Stimulated activated CD4-positive, alpha-beta T cell treated with anti-CD3 and anti-CD28 coated beads, Interleukin-4, amount 100 ng/mL, for 48 hours (primary cell): ENCODE measurements at regions not wholly inside any gene's neighbourhood (a gene's known extent, or its start where the extent isn't known, plus 50 kb on each side); places are given as distances from the start of the nearest gene placed in this dataset.
"Not testable (repeated sequence)": the region's sequence is repeated elsewhere in the genome, so short reads cannot be mapped to it uniquely, and the experiment has no call there.

Experiments
- DNase-seq, 2 donors: peaks; one replicate each; pipeline ENCODE4 v3.0.0-alpha.2; 2020; ENCODE audit warnings: low read depth in 2 of 2

DNA sequence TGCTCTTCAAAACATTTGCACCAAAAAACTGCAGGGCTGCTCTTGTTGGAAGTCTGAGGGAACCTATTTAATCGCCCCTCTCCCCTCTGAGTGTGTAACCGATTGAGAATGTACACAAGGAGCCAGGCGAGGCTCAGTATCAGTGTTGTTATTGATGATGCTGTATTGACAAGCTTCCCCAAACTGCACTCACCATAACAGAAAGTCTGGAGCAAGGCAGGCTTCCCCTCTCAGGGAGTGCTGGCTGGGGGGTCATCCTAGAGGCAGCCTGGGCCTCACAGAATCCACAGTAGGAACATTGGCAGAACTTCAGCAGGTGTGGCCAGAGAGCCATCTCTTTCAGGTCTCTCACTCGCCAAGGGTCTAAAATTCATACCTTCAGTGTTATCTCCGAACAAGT is 58.1 kb upstream of the TUNAR start:
- DNase-seq: no peak

DNA sequence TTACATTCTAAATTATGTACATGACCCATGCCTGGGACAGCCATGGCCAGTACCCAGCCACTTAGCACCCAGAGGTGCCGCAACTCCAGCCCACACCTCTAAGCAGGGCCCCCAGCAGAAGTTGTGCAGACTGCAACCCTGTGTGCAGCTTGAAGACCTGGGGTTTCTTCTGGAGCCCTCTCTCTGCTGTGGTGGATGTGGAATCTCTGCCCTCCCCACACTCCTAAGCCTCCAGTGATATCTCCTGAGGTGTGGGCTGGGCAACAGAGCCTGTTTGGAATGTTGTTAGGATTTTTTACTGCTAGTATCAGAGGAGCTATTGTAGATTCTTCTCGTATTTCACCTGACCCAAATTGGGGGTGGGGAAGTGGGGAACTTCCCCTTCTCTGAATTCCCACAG is 59.4 kb upstream of the TUNAR start:
- DNase-seq: no peak

DNA sequence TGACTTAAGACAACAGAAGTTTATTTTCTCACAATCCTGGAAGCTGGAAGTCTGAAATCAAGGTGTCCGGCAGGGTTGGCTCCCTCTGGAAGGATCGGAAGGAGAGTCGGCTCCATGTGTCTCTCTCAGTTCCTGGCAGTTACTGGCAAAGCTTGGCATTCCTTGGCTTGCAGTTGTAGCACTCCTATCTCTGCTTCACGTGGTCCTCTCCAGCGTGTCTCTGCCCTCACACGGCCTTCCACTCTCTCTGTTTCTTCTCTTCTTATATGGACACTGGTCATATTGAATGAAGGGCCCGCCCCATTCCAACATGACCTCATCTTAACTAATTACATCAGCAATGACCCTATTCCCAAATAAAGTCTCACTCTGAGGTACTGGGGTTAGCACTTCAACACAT is 60.1 kb upstream of the TUNAR start:
- no peak for DNase-seq

DNA sequence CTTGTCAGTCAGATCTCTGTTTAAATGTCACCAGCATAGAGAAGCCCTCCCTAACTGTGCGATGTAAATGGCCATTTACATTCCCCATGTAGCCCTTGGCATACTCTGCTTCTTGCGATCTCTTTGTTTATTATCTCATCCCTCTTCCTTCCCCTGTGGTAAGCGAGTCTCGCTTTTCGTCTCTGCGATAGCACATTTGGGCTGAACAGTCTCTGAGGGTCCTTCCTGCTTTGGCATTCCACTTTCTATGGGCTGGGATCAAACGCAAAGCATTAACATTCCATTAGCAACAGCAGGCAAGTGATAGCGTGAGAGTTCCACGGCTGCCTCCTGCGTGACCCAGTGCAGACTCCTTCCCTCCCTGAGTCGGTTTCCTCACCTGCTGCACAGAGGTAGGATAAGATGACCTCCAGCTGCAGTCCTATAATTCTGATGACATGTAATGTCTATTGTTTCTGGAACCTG is 61.4 kb upstream of the TUNAR start:
- no peak for DNase-seq

DNA sequence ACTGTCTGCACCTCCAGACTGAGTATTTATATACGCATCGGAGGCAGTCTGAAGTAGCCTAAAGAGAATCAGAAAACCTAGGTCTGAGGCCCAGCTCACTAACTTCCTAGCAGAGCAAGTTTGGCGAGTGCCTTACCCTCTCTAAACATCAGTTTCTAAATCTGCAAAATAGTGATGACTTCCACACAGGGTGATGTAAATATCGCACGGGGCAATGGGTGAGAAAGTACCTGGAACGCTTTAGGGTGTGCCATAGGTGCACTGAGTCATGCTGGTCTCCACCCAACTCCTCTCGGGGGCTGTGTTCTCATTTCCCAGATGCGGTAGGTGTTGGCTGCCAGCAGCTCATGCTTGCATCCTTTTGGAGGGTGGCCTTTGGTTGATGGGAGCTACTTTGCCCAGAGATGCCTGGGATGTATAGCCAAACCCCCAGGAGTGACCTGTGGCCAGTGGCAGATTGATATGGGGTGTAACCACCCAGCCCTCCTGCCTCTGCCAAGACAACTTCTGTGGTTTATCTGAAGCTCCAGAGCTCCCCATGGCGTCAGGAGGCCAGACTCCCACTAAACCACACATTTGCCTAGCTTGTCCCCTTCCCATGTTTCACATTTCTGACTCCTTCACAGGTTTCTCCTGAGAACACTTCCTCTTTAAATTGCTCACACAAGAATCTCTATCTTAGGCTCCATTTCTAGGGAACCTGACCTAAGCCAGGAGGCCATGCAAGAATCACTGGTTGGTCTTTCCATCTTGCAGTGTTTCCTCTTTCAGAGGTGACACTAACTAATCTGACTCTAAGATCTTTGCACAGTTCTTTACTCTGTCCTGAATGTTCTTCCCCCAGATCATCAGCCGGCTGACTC is 62.0 kb upstream of the TUNAR start:
- DNase-seq: no peak

DNA sequence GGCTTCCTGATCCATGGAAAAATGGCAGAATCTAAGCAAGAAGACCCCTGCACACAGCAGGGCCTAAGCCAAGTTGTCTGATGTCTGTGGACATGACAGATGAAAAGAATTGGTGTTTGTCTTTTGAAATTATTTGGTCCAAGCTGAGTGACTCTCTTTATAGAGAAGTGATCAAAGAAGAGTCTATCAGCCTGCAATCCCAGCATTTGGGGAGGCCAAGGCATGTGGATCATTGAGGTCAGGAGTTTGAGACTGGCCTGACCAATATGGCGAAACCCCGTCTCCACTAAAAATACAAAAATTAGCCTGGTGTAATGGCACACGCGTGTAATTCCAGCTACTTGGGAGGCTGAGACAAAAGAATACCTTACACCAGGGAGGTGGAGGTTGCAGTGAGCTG is 64.8 kb upstream of the TUNAR start:
- DNase-seq: no peak

DNA sequence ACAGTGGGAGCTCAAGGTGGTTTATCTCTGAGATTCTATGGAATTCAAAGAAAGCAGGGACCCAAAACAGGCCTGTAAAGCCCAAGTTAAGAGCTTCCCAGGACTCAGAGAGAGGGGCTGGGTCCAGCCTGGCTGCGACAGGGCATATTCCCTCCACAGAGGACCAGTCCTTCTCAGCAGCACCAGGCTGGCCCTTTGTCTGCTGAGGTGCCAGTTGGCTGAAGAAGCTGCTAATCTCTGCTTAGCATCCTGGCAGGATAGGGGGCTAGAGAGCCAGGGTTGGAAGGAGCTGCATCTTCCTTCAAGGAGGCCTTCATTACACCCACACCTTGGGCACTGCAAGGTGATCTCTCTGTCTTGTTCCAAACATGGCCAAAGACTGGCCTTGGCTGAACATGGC is 68.3 kb upstream of the TUNAR start:
- no peak for DNase-seq

DNA sequence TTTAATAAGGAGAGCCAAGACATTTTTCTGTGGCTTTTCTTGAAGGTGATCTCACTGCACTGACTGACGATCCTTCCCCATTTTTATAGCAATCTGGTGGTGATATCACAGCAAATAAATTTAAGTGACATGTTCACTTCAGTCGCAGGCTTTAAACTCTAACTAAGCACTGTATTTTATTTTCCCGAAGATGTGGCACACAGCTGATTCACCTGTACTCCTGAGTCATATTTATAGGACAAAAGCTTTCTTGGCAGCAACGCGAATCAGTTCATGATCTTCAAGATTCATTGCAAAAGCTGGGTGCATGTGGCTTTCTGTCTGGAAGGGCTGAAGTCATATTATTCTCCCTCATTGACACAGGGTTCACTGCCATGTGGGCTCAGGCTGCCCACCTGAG is 79.8 kb upstream of the TUNAR start:
- DNase-seq: no peak

DNA sequence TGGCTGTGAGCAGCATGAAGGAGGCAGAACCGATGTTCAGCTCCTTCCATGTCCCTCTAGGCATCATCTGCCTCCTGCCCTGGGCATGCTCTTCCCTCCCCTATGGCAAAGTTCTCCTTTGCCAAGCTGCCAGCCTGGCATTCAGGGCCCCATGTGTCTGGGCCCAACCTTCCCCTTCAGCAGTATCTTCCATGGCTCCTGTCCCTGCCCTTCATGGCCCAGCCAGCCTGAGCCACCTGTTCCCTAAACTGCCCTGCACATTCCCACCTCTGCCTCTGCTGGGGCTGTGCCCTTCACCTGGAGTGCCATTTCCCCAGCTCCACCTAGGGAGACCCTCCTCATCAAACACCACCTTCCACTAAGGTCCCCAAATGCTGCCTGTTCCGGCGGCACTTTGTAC is 74.0 kb upstream of the TCL1A start:
- DNase-seq: no peak

DNA sequence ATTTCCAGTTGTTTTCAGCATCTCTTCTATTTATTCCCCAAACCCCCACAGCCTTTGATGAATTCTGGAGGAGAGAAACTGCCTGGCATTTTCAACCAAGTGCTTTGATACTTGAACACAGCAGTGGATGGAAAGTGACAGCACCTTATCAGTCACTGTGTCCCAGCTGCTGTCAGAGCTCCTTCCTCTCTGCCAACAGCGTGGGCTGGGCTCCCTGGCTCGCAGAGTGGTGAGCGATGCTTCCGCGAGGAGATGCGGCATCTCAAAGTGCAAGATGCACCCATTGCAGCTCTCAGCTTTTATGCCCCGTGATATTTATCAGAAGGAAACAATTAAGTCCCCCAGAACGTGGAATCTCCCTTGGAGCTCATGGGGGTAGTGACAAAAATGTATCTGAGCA is 72.6 kb upstream of the TCL1A start:
- no peak for DNase-seq

DNA sequence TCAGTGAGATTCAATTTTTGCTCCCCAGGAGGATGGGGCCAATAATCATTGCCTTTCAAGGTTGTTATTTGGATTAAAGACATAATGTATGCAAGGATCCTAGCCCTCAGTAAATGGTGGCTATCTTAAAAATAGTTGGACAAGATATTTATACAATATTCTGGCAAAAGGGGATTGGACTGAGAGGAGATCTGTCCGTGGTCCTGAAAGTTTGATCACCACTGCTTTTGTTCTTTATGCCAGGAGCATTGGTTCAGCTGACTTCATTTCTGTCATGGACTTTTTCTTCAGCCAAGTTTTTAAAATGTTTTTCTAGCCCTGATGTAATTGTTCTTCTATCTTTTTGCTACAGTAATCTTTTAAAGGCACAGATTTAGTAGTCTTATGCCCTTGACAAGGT is 70.2 kb upstream of the TCL1A start:
- no peak for DNase-seq

DNA sequence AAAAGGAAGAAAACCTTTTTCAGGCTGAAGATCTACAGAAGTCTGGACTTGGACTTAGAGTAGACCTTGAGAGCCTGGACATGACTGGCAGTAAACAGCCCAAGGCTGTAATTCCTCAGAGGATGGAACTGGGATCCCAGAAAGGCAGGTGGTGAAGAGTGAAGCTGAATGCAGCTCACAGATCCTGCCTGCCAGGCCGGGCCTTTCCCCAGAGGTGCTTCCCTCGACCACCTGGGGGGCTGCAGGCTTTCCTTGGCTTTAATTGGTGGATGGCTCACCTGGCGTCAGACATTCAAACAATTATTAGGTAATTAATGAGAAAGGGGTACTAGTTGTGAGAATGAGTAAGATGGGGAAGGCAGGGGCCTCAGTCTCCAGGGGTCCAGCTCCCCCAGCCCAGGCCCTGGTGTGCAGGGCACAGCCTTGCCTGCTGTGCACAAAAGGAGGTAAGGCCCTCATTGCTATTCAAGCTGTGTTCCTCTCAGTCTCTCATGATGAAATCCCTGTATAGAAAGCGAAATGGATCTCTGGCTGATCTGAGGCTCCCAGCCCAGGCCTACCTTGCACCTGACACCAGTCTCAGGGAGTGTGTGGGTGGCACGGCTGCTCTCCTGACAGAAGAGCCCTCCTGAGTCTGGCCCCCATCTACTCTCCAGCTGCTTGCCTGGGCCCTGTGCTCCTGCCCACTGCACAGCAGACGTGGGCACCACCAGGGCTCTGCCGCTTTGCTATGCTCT is 63.0 kb upstream of the TCL1A start:
- no peak for DNase-seq

DNA sequence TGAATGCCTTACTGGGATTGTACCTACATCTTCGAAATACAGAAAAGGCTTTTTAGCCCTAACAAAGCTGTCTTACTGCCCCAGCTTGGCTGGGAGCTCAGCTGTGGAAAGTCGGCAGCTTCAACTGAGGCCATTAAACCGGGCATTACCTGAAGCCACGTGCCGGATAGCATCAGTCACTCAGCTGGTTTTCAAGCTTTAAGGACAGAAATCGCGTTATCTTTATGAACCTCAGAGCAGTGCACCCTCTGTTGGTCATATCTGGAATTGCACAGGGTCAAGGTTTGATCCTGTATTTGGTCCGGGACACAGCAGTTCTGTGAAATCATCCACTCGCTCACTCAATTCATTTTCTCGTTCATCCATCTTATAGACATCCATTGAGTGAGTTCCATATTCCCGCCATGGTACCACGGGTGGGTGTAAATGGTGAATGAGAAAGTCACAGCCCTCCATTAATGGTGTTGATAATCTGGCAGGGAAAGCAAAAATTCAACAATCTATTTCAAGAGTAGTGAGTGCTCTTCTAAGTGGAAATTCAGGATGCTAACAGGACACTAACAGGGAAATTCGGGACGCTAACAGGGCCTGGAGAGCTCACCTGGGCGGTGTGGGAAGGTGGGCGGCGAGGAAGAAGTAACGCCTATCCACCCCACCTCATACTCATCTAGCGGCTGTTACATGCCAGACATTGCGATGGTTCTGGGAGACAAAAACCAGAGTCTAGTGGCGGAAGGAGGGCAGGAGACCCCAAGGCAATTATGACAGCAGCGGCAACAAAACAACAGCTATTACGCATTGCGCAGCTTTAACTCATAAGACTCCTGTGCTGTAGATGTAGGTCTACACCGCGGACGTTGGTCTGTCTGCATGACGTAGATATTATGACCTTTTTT is 60.6 kb upstream of the TCL1A start:
- DNase-seq: peak; percentile 34 to 40

DNA sequence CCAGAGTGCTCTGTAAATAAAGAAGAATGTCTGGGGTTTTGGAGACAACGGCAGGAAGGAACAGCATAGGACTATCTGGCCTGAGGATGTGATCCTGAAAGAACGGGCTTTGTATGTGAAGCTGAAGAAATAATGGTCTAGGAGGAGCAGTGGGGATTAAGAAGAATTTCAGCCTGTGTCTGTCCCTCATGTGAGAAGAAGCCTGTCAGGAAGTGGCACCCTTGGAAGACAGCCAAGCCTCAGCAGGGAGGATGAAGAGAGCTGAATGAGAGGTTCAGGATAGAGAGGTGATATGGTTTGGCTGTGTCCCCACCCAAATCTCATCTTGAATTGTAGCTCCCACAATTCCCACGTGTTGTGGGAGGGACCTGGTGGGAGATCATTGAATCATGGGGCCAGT is 56.9 kb upstream of the TCL1A start:
- no peak for DNase-seq

DNA sequence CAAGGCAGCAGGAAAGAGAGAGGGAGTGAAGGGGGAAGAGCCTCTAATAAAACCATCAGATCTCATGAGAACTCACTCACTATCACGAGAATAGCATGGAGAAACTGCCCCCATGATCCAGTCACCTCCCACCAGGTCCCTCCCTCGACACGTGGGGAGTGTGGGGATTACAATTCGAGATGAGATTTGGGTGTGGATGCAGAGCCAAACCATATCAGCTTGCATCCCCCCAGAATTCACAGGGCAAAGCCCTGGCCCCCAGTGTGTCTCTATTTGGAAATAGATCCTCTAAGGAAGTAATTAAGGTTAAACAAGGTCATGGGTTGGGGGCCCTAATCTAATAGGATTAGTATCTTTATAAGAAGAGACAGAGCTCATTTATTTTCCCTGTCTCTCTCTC is 56.1 kb upstream of the TCL1A start:
- DNase-seq: no peak

DNA sequence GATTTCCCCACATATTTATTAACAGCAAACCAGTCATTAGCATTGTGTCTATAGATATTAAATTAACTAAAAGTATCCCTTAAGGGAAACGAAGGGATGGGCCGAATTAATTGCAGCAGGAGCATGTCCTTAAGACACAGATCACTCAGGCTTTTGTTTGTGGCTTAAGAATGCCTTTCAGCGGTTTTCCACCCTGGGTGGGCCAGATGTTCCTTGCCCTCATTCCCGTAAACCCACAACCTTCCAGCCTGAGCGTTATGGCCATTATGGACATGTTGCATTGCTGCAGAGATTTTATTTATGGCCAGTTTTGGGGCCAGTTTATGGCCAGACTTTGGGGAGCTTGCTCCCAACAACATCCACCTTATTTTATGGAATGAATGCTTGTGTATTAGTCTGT is 55.5 kb upstream of the TCL1A start:
- DNase-seq: not testable (repeated sequence)

DNA sequence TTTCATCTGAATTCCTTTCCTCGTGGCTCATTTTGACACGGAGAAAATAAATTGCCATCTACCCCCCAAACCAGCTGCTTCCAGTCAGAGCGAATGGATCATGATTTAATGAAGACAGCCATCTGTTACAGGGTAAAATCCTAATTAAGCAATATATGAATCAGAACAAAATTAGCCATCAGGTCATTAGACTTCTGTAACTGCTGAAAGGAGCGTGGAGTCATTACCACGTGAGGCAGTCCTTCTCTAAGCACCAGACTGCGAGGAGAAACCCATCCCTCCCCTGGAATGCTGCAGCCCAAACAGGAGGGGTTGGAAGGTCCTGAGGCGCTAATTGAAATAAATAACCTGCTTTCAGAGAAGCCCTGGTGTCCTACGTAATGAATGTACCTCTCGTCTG is 51.1 kb upstream of the TCL1A start:
- no peak for DNase-seq

DNA sequence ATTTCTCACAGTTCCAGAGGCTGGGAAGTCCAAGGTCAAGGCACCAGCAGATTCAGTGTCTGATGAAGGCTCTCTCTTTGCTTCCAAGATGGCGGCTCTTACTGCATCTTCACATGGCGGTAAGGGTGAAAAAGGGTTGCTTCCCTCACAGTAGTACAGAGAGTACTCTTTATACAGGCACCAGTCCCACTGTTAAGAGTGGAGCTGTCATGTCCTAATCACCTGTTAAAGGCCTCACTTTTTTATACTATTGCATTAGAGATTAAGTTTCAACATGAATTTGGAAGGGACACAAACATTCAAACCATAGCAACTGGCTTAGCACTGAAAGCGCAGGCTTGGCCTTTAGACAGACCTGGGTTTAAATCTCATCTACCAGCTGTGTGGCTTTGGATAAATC is 50.0 kb upstream of the TCL1A start:
- DNase-seq: no peak
